Activated CD8-positive, alpha-beta memory T cell treated with anti-CD3 and anti-CD28 coated beads, Interleukin-2, amount 50 U/mL, for 4 hours (primary cell): ENCODE measurements at regions not wholly inside any gene's neighbourhood (a gene's known extent, or its start where the extent isn't known, plus 50 kb on each side); places are given as distances from the start of the nearest gene placed in this dataset.

Experiments
- DNase-seq: peaks from one replicate; pipeline ENCODE4 v3.0.0-alpha.2; 2020

GRCh38 chr4:146998157-146998556, 52.5 kb upstream of the TTC29 start:
- DNase-seq: no peak

GRCh38 chr4:147003956-147004809, 58.5 kb upstream of the TTC29 start:
- no peak for DNase-seq

- DNase-seq: no peak
Measured at GRCh38 chr4:147006229-147006628, 60.6 kb upstream of the TTC29 start.

GRCh38 chr4:147009875-147010274, 64.2 kb upstream of the TTC29 start:
- DNase-seq: no peak

- no peak for DNase-seq
Measured at GRCh38 chr4:147011411-147011810, 65.7 kb upstream of the TTC29 start.

- DNase-seq: no peak
Measured at GRCh38 chr4:147012059-147012707, 66.5 kb upstream of the TTC29 start.

- DNase-seq: no peak
Measured at GRCh38 chr4:147014946-147015345, 69.3 kb upstream of the TTC29 start.

GRCh38 chr4:147015491-147015890, 69.8 kb upstream of the TTC29 start:
- no peak for DNase-seq

- DNase-seq: no peak
Measured at GRCh38 chr4:147017081-147017480, 71.4 kb upstream of the TTC29 start.

GRCh38 chr4:147019091-147019490, 73.4 kb upstream of the TTC29 start:
- peak; percentile 35 for DNase-seq

GRCh38 chr4:147020456-147020855, 74.8 kb upstream of the TTC29 start:
- no peak for DNase-seq

GRCh38 chr4:147025042-147025441, 79.4 kb upstream of the TTC29 start:
- no peak for DNase-seq

- no peak for DNase-seq
Measured at GRCh38 chr4:147029296-147029695, 83.6 kb upstream of the TTC29 start.

- DNase-seq: no peak
Measured at GRCh38 chr4:147034372-147034771, 88.7 kb upstream of the TTC29 start.

- DNase-seq: no peak
Measured at GRCh38 chr4:147037069-147037468, 91.4 kb upstream of the TTC29 start.

- no peak for DNase-seq
Measured at GRCh38 chr4:147039976-147040575, 94.4 kb upstream of the TTC29 start.

GRCh38 chr4:147040874-147041273, 95.2 kb upstream of the TTC29 start:
- no peak for DNase-seq

- DNase-seq: no peak
Measured at GRCh38 chr4:147041376-147041775, 95.7 kb upstream of the TTC29 start.

- no peak for DNase-seq
Measured at GRCh38 chr4:147042046-147042445, 96.4 kb upstream of the TTC29 start.

- DNase-seq: no peak
Measured at GRCh38 chr4:147044241-147044640, 98.6 kb upstream of the TTC29 start.

- DNase-seq: no peak
Measured at GRCh38 chr4:147049946-147050345, 104.3 kb upstream of the TTC29 start.

- no peak for DNase-seq
Measured at GRCh38 chr4:147050356-147050765, 104.7 kb upstream of the TTC29 start.

GRCh38 chr4:147052361-147052760, 106.7 kb upstream of the TTC29 start:
- DNase-seq: no peak

- no peak for DNase-seq
Measured at GRCh38 chr4:147054228-147054872, 108.7 kb upstream of the TTC29 start.
